Loucy (cell line): ENCODE measurements at regions not wholly inside any gene's neighbourhood (a gene's known extent, or its start where the extent isn't known, plus 50 kb on each side); places are given as distances from the start of the nearest gene placed in this dataset.

ENCODE experiments used
- EZH2phosphoT487 ChIP-seq: fragments of 200-600 bp; IDR thresholded peaks from 2 replicates; pipeline ENCODE4 v1.6.1; 2018; ENCODE audit warnings: antibody characterized with exemption, mild to moderate bottlenecking, moderate library complexity, borderline replicate concordance
- TF ChIP-seq, protein P1 (sequence below): fragments of 200-600 bp; sonication (generic); conservative IDR thresholded peaks from 2 replicates; pipeline ENCODE4 v1.5.1; 2014; ENCODE audit warnings: mild to moderate bottlenecking, antibody characterized with exemption, low read length

DNA sequence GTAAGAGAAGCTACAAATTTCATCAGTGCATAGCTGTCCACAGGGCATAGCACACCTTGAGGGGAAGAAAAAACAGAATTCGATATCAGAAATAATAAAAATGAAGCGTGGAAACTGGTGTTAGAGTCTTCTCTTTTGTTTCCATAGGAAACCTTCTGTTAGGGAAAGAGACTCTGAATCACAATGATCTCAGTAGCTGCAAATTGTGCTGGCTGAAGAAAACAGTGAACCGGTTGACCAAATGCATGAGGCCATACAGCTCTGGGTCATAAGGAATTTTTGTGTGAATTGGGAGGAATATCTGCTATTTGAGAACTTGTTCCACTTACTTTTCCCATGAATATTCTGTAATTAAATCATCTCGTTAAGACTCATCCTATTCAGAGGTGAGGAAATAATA lies 580.2 kb upstream of the NECTIN3 start:
- TF ChIP-seq EZH2phosphoT487, result no peak
- TF ChIP-seq, protein P1, sequence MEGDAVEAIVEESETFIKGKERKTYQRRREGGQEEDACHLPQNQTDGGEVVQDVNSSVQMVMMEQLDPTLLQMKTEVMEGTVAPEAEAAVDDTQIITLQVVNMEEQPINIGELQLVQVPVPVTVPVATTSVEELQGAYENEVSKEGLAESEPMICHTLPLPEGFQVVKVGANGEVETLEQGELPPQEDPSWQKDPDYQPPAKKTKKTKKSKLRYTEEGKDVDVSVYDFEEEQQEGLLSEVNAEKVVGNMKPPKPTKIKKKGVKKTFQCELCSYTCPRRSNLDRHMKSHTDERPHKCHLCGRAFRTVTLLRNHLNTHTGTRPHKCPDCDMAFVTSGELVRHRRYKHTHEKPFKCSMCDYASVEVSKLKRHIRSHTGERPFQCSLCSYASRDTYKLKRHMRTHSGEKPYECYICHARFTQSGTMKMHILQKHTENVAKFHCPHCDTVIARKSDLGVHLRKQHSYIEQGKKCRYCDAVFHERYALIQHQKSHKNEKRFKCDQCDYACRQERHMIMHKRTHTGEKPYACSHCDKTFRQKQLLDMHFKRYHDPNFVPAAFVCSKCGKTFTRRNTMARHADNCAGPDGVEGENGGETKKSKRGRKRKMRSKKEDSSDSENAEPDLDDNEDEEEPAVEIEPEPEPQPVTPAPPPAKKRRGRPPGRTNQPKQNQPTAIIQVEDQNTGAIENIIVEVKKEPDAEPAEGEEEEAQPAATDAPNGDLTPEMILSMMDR, result no peak
